ENCODE measurements at regions not wholly inside any gene's neighbourhood (a gene's known extent, or its start where the extent isn't known, plus 50 kb on each side); places are given as distances from the start of the nearest gene placed in this dataset.

- in situ Hi-C loops (cut with HindIII; ENCODE audit: low pct_unique_long_range_greater_than_20kb, low sequenced_read_pairs): no loop called here
- DNase-seq (ENCODE audit: low read depth): no peak
These were observed 88.5 kb upstream of the VAV3 start for GRCh38 chr1:108053270-108054013.

GRCh38 chr1:108051631-108052377 is 86.8 kb upstream of the VAV3 start:
- in situ Hi-C loops (cut with HindIII; ENCODE audit: low pct_unique_long_range_greater_than_20kb, low sequenced_read_pairs): no loop called here
- peak; percentile 10 for DNase-seq (ENCODE audit: low read depth)

DNA sequence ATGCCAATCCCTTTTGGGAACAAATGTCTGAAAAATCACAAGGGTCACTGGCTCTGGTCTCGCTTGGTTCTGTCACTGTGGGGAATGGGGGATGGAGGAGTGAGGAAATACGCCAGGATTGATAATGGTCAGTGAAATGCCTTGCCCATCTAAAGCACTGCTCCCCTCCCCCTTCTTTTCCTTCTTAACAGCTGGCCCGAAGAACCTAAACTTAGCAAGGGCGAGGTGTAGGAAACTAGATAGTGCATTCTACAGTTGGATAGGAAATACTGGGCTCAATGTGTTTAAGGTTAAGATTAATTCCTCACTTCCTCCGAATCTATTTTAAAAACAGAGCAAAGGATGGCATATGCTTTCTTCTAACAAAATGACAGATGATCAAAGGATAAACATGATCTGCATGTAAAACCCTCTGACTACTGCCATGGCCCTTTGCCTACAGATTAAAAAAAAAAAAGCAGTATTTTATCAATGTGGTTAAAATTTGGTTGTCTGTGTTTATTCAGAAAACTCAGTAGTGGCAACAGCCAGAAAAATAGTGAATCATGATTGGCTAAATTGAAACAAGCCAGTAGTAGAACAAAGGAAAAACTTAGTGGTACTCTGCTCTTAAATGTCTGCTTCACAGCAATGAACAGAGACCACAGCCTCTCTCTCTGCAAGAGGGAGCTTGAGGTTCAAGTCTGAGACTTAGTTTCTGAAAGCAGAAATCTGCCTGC is 86.1 kb upstream of the VAV3 start:
- in situ Hi-C loops (cut with HindIII; ENCODE audit: low pct_unique_long_range_greater_than_20kb, low sequenced_read_pairs): no loop called here
- no peak for DNase-seq (ENCODE audit: low read depth)

GRCh38 chr1:108050158-108050557 is 85.2 kb upstream of the VAV3 start:
- DNase-seq (ENCODE audit: low read depth): no peak
- in situ Hi-C loops (cut with HindIII; ENCODE audit: low pct_unique_long_range_greater_than_20kb, low sequenced_read_pairs): no loop called here

GRCh38 chr1:108049178-108049819 is 84.3 kb upstream of the VAV3 start:
- peak; percentile 78 for DNase-seq (ENCODE audit: low read depth)
- in situ Hi-C loops (cut with HindIII; ENCODE audit: low pct_unique_long_range_greater_than_20kb, low sequenced_read_pairs): no loop called here

GRCh38 chr1:108048301-108049177 is 83.6 kb upstream of the VAV3 start:
- DNase-seq (ENCODE audit: low read depth): no peak
- in situ Hi-C loops (cut with HindIII; ENCODE audit: low pct_unique_long_range_greater_than_20kb, low sequenced_read_pairs): no loop called here

- no peak for DNase-seq (ENCODE audit: low read depth)
- in situ Hi-C loops (cut with HindIII; ENCODE audit: low pct_unique_long_range_greater_than_20kb, low sequenced_read_pairs): no loop called here
These were observed 82.1 kb upstream of the VAV3 start for GRCh38 chr1:108047085-108047484.

GRCh38 chr1:108046026-108046425 is 81.0 kb upstream of the VAV3 start:
- in situ Hi-C loops (cut with HindIII; ENCODE audit: low pct_unique_long_range_greater_than_20kb, low sequenced_read_pairs): no loop called here
- no peak for DNase-seq (ENCODE audit: low read depth)

DNA sequence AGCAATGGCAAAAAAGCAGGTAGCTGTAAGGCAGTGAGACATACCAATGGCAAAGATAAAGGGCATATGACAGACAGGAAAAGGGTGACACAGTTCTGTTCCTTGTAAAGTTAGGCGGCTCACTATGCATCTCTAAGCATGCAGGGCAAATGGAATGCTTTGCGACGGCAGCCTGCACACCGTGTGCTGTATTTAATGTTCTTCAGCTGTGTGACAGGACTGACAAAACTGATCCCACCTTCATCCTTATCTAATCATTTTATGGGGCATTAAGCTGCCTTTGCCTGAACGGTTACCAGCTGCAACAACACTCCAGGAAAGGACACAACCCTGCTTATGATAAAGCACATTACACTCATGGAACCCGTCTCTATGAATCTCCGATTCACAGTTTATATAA is 80.5 kb upstream of the VAV3 start:
- DNase-seq (ENCODE audit: low read depth): no peak
- in situ Hi-C loops (cut with HindIII; ENCODE audit: low pct_unique_long_range_greater_than_20kb, low sequenced_read_pairs): no loop called here

DNA sequence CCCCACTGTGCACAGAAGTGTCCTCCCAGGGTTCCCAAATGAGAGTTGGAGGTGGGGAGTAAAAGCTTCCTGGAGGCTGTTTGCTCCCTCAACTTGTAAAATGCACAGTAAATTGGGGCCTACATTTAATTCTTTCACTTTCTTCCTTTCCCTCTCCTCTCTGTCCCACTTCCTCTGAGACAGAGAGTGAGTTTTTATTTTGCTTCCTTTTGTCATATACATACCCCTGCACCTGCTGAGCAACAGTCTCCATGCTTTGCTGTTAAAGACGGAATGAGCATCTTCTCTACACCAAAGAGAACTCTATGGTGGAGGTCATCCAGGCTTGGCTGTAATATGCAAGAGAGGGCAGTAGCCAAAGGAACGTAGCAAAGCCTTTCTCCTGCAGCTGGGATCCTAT is 79.3 kb upstream of the VAV3 start:
- in situ Hi-C loops (cut with HindIII; ENCODE audit: low pct_unique_long_range_greater_than_20kb, low sequenced_read_pairs): no loop called here

DNA sequence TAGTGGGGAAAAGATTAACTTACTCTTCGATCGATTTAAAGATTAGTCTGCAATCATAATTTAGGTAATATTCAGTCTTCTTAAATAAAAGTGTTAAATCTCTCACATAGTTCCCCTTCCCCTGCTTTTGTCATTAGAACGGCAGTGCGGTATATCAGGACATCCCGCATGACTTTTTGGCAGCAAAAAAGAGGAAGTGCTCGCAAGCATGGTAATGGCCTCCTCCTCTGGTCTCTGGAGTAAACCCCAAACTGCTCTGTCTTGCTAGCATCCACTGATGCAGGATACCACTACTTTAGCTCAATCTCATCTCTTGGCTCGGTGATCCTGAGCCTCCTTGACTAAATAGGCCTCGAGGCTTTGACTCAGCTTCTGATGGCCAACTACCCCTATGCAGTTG is 78.7 kb upstream of the VAV3 start:
- DNase-seq (ENCODE audit: low read depth): no peak
- in situ Hi-C loops (cut with HindIII; ENCODE audit: low pct_unique_long_range_greater_than_20kb, low sequenced_read_pairs): no loop called here

More for the DNA sequence above, 79.3 kb upstream of the VAV3 start:
- no peak for DNase-seq (ENCODE audit: low read depth)

- in situ Hi-C loops (cut with HindIII; ENCODE audit: low pct_unique_long_range_greater_than_20kb, low sequenced_read_pairs): no loop called here
- DNase-seq (ENCODE audit: low read depth): no peak
These were observed 77.6 kb upstream of the VAV3 start for GRCh38 chr1:108042610-108043009.

DNA sequence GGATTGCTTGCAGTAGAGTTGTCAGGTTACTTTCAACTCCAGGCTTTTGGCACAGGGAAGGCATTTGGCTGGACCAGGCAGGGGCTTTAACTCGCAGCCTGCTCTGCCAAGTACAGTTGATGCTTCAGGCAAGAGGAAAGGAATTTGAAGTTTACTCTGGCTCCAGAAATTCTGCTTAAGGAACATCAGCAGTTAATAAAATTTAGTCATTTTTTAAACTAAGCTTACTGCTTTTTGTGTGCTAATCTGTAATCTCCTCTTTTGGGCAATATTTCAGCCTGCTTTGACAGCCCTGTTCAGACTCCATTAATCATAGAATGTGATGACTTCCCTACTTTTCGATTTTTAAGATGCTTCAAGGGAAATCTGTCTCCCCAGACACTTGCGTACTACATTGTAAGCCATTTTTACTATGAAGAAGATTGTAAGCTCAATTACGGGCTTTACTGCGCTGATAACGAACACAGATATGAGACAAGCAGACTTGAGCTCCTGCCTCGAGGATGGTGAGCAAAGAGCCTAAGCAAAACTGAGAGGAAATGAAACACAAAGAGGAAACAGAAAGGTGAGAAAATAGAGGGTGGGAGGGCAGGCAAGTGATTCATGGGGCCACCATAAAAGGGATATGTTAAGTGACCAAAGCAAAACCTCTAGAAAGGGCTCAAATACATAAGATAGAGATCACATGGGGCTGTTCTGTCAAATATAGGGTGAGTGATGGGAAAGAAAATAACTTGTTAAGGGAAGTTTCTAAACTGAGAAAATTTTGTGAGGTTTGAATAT is 76.6 kb upstream of the VAV3 start:
- DNase-seq (ENCODE audit: low read depth): no peak
- in situ Hi-C loops (cut with HindIII; ENCODE audit: low pct_unique_long_range_greater_than_20kb, low sequenced_read_pairs): no loop called here

- in situ Hi-C loops (cut with HindIII; ENCODE audit: low pct_unique_long_range_greater_than_20kb, low sequenced_read_pairs): no loop called here
These were observed 73.8 kb upstream of the VAV3 start for GRCh38 chr1:108038653-108039236.

DNA sequence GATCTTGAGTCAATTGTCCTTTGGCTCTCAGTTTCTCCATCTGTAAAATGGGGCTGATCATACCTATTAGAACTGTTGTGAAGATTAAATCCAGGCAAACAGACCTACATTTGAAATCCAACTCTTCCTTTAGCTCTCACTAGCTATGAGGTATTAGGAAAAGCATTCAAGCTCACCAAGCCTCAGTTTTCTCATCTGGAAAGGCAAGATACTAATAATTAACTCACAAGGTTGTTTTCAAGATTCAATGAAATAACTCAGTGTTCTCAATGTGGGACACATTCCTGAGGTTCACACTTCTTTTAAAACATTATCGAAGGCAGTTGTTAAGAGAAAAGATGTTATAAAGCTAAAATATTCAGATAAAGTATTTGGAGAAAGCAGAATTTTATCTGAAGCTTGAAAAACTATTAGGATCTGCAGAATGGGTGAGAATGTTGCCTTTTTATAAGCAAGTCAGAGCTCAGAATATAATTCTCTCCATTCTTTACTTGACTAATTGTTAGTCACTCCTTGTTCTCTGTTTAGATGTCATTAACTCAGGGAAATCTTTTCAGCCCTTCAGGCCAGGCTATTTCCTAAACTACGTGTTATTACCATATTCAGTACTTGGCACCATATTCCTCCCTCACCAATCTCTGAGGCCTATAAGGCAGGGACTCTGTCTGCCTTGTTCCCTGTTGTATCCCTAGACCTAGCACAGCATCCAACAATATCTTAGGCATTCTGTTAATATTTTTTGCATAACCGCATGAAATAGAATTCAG is 72.0 kb upstream of the VAV3 start:
- in situ Hi-C loops (cut with HindIII; ENCODE audit: low pct_unique_long_range_greater_than_20kb, low sequenced_read_pairs): no loop called here
- DNase-seq (ENCODE audit: low read depth): no peak

More at GRCh38 chr1:108038653-108039236, 73.8 kb upstream of the VAV3 start:
- no peak for DNase-seq (ENCODE audit: low read depth)

GRCh38 chr1:108034396-108034795 is 69.4 kb upstream of the VAV3 start:
- in situ Hi-C loops (cut with HindIII; ENCODE audit: low pct_unique_long_range_greater_than_20kb, low sequenced_read_pairs): no loop called here
- DNase-seq (ENCODE audit: low read depth): no peak

All from Caki2 (cell line).